ENCODE measurements at regions not wholly inside any gene's neighbourhood (a gene's known extent, or its start where the extent isn't known, plus 50 kb on each side); places are given as distances from the start of the nearest gene placed in this dataset.

GRCh38 chr6:9540534-9541126, 874.2 kb downstream of the TFAP2A start:
- no peak for DNase-seq (ENCODE audit: extremely low read depth in 1 of 2, low read depth in 1 of 2)

- no peak for DNase-seq (ENCODE audit: extremely low read depth in 1 of 2, low read depth in 1 of 2)
These were observed 874.7 kb downstream of the TFAP2A start for GRCh38 chr6:9540126-9540525.

- no peak for DNase-seq (ENCODE audit: extremely low read depth in 1 of 2, low read depth in 1 of 2)
These were observed 875.6 kb downstream of the TFAP2A start for GRCh38 chr6:9539231-9539755.

- no peak for DNase-seq (ENCODE audit: extremely low read depth in 1 of 2, low read depth in 1 of 2)
These were observed 877.5 kb downstream of the TFAP2A start for GRCh38 chr6:9537381-9537780.

GRCh38 chr6:9535106-9535505, 879.8 kb downstream of the TFAP2A start:
- no peak for DNase-seq (ENCODE audit: extremely low read depth in 1 of 2, low read depth in 1 of 2)

GRCh38 chr6:9532621-9533557, 882.0 kb downstream of the TFAP2A start:
- DNase-seq (ENCODE audit: extremely low read depth in 1 of 2, low read depth in 1 of 2): no peak

- DNase-seq (ENCODE audit: extremely low read depth in 1 of 2, low read depth in 1 of 2): no peak
These were observed 887.1 kb downstream of the TFAP2A start for GRCh38 chr6:9527679-9528286.

- no peak for DNase-seq (ENCODE audit: extremely low read depth in 1 of 2, low read depth in 1 of 2)
These were observed 891.4 kb downstream of the TFAP2A start for GRCh38 chr6:9523462-9523861.

- DNase-seq (ENCODE audit: extremely low read depth in 1 of 2, low read depth in 1 of 2): no peak
These were observed 892.8 kb downstream of the TFAP2A start for GRCh38 chr6:9522101-9522500.

GRCh38 chr6:9521152-9521530, 893.7 kb downstream of the TFAP2A start:
- no peak for DNase-seq (ENCODE audit: extremely low read depth in 1 of 2, low read depth in 1 of 2)

GRCh38 chr6:9520417-9521151, 894.3 kb downstream of the TFAP2A start:
- DNase-seq (ENCODE audit: extremely low read depth in 1 of 2, low read depth in 1 of 2): no peak

- no peak for DNase-seq (ENCODE audit: extremely low read depth in 1 of 2, low read depth in 1 of 2)
These were observed 896.4 kb downstream of the TFAP2A start for GRCh38 chr6:9518431-9518830.

- no peak for DNase-seq (ENCODE audit: extremely low read depth in 1 of 2, low read depth in 1 of 2)
These were observed 897.1 kb downstream of the TFAP2A start for GRCh38 chr6:9517806-9518205.

GRCh38 chr6:9515633-9516606, 899.0 kb downstream of the TFAP2A start:
- no peak for DNase-seq (ENCODE audit: extremely low read depth in 1 of 2, low read depth in 1 of 2)

GRCh38 chr6:9514146-9514545, 900.7 kb downstream of the TFAP2A start:
- DNase-seq (ENCODE audit: extremely low read depth in 1 of 2, low read depth in 1 of 2): no peak

GRCh38 chr6:9511157-9511556, 903.7 kb downstream of the TFAP2A start:
- no peak for DNase-seq (ENCODE audit: extremely low read depth in 1 of 2, low read depth in 1 of 2)

- DNase-seq (ENCODE audit: extremely low read depth in 1 of 2, low read depth in 1 of 2): no peak
These were observed 907.6 kb downstream of the TFAP2A start for GRCh38 chr6:9507136-9507895.

GRCh38 chr6:9504191-9504590, 910.7 kb downstream of the TFAP2A start:
- DNase-seq (ENCODE audit: extremely low read depth in 1 of 2, low read depth in 1 of 2): no peak

GRCh38 chr6:9503111-9503761, 911.6 kb downstream of the TFAP2A start:
- no peak for DNase-seq (ENCODE audit: extremely low read depth in 1 of 2, low read depth in 1 of 2)
